HUDEP-2 (cell line): ENCODE measurements at regions not wholly inside any gene's neighbourhood (a gene's known extent, or its start where the extent isn't known, plus 50 kb on each side); places are given as distances from the start of the nearest gene placed in this dataset.

ENCODE experiments used
- DNase-seq, 76 experiments: peaks; one replicate each; lab custom pipeline; 2025; ENCODE audit not compliant: unreplicated experiment in 76 of 76; lab: John Stamatoyannopoulos, UW

DNA sequence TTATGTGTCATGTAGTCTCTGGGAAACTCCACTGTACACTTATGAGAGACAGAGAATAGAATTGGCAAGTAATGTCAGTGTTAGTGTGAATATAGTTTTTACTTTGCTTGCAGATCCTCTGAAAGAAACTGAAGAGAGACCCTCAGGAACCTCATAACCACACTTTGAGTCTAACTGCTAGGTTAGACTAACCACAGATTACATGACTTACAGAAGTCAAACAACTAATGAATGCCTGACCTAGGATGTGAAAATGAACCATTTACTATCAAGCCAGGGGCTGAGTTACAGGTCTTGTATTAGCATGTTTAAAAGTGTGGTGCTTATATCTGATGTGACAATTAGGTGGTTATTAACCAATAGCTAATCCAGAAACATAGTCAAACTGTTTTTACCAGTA is 280.4 kb upstream of the LRATD1 start:
- no peak for DNase-seq

DNA sequence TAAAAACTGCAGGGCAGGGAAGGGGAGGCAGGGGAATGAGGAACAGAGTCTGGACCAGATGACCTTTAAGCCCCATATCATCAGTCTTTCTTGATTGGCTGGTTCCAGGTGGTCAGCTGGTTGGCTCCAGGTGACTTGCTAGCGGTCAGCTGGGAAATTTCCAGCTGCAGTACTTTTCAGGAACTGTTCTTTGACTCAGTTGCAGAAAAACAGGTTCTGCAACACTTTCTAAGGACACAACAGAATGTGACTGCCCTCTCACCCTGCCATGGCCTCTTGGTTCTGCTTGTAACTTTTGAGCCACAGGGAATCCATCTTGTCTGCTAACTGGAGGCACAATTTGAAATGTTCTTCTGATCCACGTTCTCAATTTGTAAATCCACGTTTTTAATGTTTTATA is 278.3 kb upstream of the LRATD1 start:
- no peak for DNase-seq

DNA sequence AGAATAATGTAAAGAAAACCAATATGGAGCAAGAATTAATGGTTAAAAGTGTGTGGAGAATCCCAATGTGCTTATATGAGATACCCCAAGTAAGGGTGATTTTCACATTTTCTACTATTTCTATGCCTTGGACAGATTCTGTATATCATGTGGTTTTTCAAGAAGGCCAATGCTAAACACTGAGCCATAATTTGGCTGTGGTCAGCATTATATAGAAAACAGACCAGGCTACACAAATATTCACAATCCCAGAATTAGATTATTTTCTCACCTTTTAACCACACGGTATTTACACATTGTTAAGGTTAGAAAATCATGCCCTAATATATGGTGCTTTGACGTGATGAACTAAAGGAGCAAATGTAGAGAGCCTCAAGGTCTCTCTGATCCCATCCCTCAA is 277.4 kb upstream of the LRATD1 start:
- no peak for DNase-seq

DNA sequence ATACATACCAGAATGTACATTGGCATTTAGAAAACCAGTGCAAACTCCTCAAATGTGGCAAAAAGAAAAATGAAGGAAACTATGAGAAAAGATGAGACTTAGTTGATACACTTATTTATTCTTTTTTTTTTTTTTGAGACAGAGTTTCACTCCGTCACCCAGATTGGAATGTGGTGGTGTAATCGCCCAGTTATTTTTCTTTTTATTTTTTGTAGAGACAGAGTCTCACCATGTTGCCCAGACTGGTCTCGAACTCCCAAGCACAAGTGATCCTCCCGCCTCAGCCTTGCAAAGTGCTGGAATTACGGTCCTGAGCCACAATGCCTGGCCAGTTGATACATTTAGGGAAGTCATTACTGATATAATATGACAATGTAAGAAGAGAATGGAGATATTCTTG is 274.2 kb upstream of the LRATD1 start:
- DNase-seq: no peak

GRCh38 chr2:14358774-14359173 is 273.7 kb upstream of the LRATD1 start:
- no peak for DNase-seq

GRCh38 chr2:14363137-14363536 is 269.4 kb upstream of the LRATD1 start:
- no peak for DNase-seq

DNA sequence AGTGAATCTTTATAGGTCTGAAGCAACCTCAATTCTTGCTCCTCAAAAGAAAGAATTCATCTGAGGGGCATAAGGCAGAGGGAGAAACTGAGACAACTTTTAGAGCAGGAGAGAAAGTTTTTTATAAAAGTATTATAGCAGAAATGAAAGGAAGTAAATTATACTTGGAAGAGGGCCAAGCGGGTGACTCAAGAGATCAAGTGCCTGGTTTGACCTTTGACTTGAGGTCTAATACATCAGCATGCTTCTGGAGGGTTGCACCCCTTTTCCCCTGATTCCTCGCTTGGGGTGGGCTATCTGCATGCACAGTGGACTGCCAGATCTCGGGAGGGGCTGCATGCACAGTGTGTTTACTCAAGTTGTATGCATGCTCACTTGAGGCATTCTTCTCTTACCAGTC is 268.5 kb upstream of the LRATD1 start:
- DNase-seq: no peak

DNA sequence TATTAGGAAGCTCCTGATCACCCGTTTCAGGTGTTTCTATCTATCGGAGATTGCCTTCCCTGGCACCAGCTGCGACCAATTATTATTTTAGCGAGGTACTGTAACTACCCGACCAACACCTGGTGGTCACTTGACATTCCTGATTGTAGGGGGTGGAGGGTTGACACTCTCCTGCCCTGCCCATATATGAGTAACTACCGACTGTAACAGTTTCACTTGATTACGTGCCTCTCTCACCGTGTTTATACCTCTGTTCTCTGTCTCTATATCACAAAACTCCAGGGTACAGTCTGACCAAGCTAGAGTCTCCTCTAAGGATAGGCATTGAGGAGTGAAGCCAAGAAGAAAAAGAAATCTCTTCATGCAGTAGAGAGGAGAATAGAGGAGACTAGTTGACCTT is 268.0 kb upstream of the LRATD1 start:
- no peak for DNase-seq

GRCh38 chr2:14385043-14385442 is 247.5 kb upstream of the LRATD1 start:
- no peak for DNase-seq

GRCh38 chr2:14387332-14387731 is 245.2 kb upstream of the LRATD1 start:
- DNase-seq: no peak

DNA sequence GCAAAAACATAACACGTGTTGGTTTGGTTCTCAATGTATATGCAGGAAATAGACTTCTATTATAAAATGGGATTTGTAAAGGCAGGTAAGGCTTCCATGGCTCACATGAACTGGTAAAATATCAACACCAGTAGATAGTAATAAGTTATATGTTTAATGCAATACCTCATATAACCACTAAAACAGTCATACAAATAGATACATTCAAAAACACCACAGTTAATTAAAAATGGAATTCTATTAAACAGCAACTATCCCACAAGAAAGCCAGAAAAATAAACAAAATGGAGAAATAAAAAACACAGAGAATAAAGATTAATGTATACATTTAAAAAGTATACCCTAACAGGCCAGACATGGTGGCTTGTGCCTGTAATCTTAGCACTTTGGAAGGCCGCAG is 243.8 kb upstream of the LRATD1 start:
- DNase-seq: no peak

DNA sequence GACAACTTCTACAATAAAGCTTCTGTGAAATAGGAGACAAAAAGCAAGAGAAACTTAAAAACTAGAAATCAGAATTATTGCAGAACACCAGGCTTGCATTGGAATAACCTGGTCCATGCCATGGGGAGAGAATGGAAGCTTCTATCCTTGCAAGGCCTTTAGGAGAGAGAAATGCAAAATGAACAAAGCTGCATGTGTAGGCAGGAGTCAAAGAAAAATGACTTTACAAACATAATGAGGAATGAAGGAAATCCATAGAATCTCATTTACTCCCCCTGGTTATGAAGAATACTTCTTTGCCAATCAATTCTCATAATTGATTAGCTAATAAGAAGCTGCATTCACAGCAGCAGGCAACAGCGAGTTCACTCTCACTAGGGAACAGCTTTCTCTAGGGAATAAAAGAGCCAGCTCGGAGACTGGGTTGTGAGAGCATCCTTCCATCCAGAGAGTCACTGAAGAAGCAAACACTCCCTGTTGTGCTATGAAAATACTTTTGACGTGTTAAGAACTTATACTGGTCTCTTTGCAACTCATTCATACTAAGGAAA is 235.9 kb upstream of the LRATD1 start:
- DNase-seq: no peak

DNA sequence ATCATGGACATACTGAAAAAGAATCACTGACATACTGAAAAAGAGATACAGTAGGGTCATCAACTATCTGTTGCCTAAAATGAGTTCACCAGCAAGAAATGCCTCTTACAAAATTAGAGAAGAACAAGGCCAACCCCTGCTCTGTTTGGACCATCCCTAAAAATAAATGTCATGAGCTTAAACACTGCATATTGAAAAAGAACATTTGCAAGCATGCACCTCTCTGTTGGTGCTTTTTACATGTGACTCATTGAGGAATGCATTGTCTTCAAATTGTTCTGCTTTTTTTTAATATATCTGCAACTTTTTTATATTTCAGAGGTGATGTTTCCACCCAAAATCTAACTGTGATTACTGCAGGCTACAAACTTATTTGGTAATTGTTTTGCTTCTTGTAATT is 233.9 kb upstream of the LRATD1 start:
- no peak for DNase-seq

DNA sequence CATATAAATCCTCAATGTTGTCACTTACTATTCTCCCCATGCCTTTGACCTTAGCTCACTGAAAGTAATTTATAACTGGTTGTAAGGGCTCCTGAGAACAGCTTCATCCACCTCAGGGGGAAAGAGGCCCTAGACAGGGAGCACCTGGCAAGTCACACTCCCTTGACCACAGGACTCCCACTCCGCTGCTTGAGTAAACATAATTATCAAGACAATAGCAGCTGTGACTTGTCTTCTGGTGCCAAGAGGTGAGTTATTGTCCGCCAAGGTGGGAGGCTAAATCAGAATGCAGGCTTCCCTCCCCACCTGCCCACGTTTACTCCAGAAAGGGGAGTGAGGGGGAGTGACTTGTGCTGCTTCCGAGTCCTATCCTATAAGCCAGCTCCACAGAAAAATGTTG is 230.6 kb upstream of the LRATD1 start:
- no peak for DNase-seq

DNA sequence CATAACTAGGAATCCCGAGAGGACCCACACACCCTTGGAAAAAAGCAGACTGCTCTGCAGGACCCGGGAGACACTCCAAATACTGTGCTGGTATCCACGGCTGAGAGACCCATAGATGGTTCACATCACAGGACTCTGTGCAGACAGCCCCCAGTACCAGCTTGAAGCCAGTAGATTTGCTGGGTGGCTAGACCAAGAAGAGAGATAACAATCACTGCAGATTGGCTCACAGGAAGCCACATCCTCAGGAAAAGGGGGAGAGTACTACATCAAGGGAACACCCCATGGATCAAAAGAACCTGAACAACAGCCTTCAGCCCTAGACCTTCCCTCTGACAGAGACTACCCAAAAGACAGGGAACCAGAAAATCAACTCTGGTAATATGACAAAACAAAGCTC is 223.8 kb upstream of the LRATD1 start:
- no peak for DNase-seq

GRCh38 chr2:14417551-14417950 is 215.0 kb upstream of the LRATD1 start:
- DNase-seq: no peak

- DNase-seq: no peak
Observed at GRCh38 chr2:14418115-14418514, 214.4 kb upstream of the LRATD1 start.

DNA sequence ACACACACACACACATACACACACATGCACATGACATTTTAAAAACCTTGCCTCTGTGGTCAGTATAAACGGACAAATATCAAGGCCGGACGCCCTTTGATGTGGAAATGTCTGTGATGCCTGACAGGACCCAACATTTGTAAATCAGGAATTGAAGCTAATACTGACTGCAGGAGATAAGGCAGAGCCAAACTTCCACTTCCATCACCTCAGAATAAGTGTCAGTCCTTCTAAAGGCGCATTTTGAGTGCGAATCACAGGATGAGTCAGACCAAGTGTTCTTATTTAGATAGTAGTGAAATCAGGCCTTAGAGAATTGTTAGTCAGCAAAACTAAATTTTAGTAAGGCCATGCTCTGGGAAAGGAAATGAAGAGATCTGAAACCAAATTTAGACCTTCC is 211.7 kb upstream of the LRATD1 start:
- DNase-seq: peak in 4 of 76 experiments; percentile 3 to 27 (median 4)

- no peak for DNase-seq
Observed at GRCh38 chr2:14422426-14422825, 210.1 kb upstream of the LRATD1 start.

DNA sequence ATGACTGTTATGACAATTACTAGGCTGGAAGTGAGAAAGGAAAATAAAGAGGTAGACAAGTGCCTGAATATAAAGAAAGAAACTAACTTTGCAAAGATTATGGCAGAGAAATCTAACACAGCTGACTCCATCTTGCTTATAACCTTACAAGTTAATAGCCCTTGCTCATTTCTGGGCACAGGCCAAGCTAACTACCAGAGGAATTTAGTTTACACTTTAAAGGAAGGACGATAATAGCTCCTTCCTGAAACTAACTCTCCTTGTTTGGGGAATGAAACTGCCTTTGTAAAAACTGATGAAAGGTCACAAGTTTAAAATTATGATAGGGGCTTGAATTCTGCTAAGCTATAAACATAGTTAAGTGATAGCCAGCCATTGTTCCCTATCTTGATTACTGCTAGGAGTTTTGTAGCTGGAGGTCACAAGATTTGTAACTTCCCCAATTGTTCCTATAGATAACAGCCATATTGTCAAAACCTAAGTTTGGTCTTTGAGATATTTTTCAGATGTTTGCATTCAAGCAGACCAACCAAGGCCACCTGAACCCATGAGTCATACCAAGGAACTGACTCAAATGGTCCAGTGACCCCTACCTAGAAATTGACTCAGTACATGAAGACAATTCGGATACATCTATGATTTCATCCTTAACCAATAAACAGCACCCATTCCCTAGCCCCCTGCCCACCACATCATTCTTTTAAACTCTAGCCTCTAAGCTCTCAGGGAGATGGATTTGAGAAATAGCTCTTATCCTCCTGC is 209.2 kb upstream of the LRATD1 start:
- DNase-seq: peak in 4 of 76 experiments; percentile 4 to 22 (median 8)

- no peak for DNase-seq
Observed at GRCh38 chr2:14424478-14425390, 207.8 kb upstream of the LRATD1 start.

- no peak for DNase-seq
Observed at GRCh38 chr2:14425869-14426268, 206.6 kb upstream of the LRATD1 start.
